ENCODE measurements at regions not wholly inside any gene's neighbourhood (a gene's known extent, or its start where the extent isn't known, plus 50 kb on each side); places are given as distances from the start of the nearest gene placed in this dataset.

- in situ Hi-C loops (cut with MboI; ENCODE audit: low sequenced_read_pairs): no loop called here
Measured at GRCh38 chr14:101616202-101616601, 54.9 kb downstream of the DIO3 start.

- in situ Hi-C loops (cut with MboI; ENCODE audit: low sequenced_read_pairs): no loop called here
Measured at GRCh38 chr14:101619484-101619883, 58.2 kb downstream of the DIO3 start.

GRCh38 chr14:101620031-101620788, 58.9 kb downstream of the DIO3 start:
- in situ Hi-C loops (cut with MboI; ENCODE audit: low sequenced_read_pairs): no loop called here

GRCh38 chr14:101620821-101621785, 59.8 kb downstream of the DIO3 start:
- in situ Hi-C loops (cut with MboI; ENCODE audit: low sequenced_read_pairs): no loop called here

GRCh38 chr14:101622251-101623076, 61.2 kb downstream of the DIO3 start:
- in situ Hi-C loops (cut with MboI; ENCODE audit: low sequenced_read_pairs): no loop called here

DNA sequence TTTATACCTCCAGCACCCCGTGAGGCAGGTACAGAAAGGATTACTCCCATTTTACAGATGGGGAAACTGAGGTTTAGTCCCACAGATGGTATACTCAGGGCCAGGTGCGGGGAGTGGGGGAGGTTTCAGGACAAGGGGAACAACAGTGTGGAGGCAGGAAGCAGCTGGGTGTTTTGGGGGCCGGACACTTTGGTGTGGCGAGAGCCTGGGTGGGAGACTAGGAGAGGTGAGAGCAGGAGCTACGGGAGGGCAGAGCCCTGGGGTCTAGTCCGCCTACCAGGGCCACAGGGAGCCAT, 61.7 kb downstream of the DIO3 start:
- in situ Hi-C loops (cut with MboI; ENCODE audit: low sequenced_read_pairs): no loop called here

DNA sequence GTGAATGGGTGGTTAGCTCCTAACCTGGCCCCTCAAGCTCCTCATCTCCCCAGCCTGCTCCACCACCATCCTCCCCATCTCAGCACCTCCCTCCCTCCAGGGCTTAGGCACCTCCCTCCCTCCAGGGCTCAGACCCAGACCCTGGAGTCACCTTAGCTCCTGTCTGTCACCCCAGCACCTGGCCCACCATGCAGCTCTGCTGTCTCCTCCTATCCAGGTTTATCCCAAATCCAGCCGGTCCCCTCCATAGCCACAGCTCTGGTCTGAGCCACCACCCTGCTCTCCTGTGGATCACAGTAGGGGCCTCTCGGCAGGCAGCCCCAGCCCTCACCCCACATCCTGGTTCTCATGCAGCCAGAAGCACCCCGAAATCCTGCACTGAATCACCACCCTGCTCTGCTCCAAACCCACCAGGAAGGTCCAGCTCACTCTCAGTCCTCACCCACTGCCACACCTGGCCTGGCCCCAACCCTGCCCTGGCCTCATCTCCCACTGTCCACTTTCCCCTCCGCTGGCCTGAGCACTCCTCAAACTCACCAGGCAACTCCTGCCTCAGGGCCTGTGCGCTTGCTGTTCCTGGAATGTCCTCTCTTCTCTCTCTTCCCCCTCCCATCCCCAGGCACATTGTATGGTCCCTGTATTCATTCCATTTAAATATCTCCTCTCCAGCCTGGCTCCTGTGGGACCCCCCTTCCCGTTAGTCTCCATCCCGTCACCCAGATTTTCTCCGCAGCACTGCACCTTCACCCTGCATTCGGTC, 62.6 kb downstream of the DIO3 start:
- in situ Hi-C loops (cut with MboI; ENCODE audit: low sequenced_read_pairs): no loop called here

- in situ Hi-C loops (cut with MboI; ENCODE audit: low sequenced_read_pairs): no loop called here
Measured at GRCh38 chr14:101624536-101624935, 63.2 kb downstream of the DIO3 start.

DNA sequence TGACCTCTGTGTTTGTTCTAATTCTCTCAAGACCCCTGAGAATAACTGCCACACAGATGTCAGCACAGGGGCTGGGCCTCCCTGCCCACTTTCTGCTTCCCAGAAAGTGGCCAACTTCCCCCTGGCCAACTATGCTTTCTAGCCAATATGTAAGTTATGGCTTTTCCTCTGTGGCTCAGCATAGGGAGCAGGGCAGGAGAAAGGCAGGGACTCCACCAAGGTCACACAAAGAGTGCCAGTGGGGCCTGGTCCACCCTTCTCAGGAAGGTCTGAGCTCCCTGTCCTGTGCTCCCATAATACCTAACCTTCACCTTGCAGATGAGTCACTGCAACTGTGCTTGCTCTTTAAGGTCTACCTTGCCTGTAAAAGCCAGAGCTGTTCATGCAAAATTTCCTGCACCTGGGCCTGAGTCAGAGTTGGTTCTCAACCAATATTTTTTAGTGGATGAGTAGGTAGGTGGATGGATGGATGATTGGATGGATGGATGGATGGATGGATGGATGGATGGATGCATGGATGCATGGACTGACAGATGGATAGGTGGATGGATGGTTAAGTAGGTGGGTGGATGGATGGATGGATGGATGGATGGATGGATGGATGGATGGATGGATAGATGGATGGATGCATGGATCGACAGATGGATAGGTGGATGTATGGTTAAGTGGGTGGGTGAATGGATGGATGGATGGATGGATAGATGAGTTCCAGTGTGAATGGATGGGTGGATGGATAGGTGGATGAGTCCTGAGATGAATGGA, 64.2 kb downstream of the DIO3 start:
- in situ Hi-C loops (cut with MboI; ENCODE audit: low sequenced_read_pairs): loop anchor here (25.0 kb wide), 1 partner anchor 1213 kb away; no protein-coding TSS in a partner anchor

- in situ Hi-C loops (cut with MboI; ENCODE audit: low sequenced_read_pairs): loop anchor here (25.0 kb wide), 1 partner anchor 1214 kb away; no protein-coding TSS in a partner anchor
Measured at GRCh38 chr14:101626331-101626730, 65.0 kb downstream of the DIO3 start.

GRCh38 chr14:101627915-101628262, 66.6 kb downstream of the DIO3 start:
- in situ Hi-C loops (cut with MboI; ENCODE audit: low sequenced_read_pairs): loop anchor here (25.0 kb wide), 1 partner anchor 1216 kb away; no protein-coding TSS in a partner anchor

DNA sequence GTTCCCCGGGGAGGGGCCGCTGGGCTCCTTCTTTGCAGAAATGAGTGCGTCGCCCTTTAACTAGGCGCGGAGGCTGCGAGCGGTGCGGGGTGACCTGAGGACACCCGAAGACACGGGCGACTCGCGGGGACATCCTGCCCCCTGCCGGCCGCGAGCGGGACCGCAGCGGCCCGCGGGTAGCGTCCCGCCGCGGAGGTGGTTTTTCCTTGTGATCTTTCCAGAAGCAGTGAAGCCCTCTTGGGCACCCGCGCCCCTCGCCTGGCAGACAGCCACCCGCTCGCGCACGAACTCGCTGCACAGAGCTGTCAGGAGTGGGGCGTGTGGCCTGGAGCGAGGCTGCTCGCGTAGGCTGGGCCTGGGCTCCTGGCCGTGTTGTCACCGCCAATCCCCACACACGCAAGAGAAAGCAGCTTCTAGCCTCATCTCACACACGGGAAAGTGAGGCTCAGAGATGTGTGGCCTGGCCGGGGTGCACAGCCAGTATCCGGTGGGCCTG, 67.2 kb downstream of the DIO3 start:
- in situ Hi-C loops (cut with MboI; ENCODE audit: low sequenced_read_pairs): loop anchor here (25.0 kb wide), 1 partner anchor 1216 kb away; no protein-coding TSS in a partner anchor

- in situ Hi-C loops (cut with MboI; ENCODE audit: low sequenced_read_pairs): loop anchor here (25.0 kb wide), 1 partner anchor 1217 kb away; no protein-coding TSS in a partner anchor
Measured at GRCh38 chr14:101628975-101629374, 67.7 kb downstream of the DIO3 start.

DNA sequence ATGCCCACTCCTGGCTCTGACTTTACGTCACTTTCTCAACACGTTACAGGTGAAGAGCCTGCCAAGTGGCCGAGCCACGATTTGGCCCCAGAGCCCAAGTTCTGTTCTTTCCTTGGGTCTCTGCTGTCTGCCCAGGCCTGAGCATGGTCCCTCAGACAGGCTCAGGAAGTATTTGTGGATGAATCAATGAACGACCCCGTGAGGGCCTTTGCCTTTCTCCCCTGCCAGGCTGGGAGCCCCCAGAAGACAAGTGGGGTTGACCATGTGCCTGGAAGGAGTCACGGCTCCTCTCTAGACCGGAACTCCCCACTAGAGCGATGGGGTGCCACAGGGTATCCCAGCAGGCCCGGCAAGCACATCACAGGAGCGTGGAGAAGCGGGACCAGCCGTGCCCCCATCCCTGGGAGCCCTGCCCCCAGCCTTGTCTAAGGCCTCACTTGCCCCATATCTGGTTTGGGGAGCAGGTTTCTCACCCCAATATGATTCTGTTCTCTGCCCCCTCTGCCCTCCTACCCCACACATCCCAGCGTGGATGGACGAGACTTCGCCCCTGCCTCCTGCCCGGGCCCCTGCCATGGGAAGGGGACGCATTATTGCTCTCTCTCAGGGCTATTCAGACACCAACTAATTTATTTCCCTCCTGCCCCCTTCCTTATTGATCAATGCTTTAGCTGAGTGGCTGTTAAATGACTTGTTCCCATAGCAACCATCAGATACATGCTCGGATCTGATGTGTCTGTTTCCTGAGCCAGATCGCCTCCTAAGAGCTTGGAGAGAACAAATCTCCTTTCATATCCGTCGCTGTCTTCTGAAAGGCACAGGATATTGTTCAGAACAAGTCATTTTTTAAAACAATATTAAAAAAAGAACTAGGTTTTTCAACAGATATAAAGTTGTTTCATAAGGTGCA, 69.0 kb downstream of the DIO3 start:
- in situ Hi-C loops (cut with MboI; ENCODE audit: low sequenced_read_pairs): loop anchor here (25.0 kb wide), 1 partner anchor 1218 kb away; no protein-coding TSS in a partner anchor

- in situ Hi-C loops (cut with MboI; ENCODE audit: low sequenced_read_pairs): loop anchor here (25.0 kb wide), 1 partner anchor 1219 kb away; no protein-coding TSS in a partner anchor
Measured at GRCh38 chr14:101631199-101631598, 69.9 kb downstream of the DIO3 start.

- in situ Hi-C loops (cut with MboI; ENCODE audit: low sequenced_read_pairs): loop anchor here (25.0 kb wide), 1 partner anchor 1220 kb away; no protein-coding TSS in a partner anchor
Measured at GRCh38 chr14:101631970-101632369, 70.7 kb downstream of the DIO3 start.

- in situ Hi-C loops (cut with MboI; ENCODE audit: low sequenced_read_pairs): loop anchor here (25.0 kb wide), 1 partner anchor 1220 kb away; no protein-coding TSS in a partner anchor
Measured at GRCh38 chr14:101632520-101632919, 71.2 kb downstream of the DIO3 start.

- in situ Hi-C loops (cut with MboI; ENCODE audit: low sequenced_read_pairs): loop anchor here (25.0 kb wide), 1 partner anchor 1221 kb away; no protein-coding TSS in a partner anchor
Measured at GRCh38 chr14:101633276-101633675, 72.0 kb downstream of the DIO3 start.
